Stomach (tissue), 8 donors: ENCODE measurements at regions not wholly inside any gene's neighbourhood (a gene's known extent, or its start where the extent isn't known, plus 50 kb on each side); places are given as distances from the start of the nearest gene placed in this dataset.
A peak's percentile ranks its signal among the peaks of the same experiment; 100 is the strongest.

ENCODE experiments used
- DNase-seq, 2 donors: peaks; one replicate each; pipeline versions ENCODE4 v3.0.0 to v3.0.0-alpha.2; 2013 to 2019
- H3K27ac ChIP-seq, 5 donors: fragments of 200-600 bp in 4 of 5; sonication (generic) in 4 of 5; one replicate each; pipeline ENCODE4 v1.5.1; 2013 to 2019; ENCODE audit warnings: mild to moderate bottlenecking in 1 of 5, moderate library complexity in 1 of 5
- H3K27me3 ChIP-seq, 3 donors: fragments of 200-600 bp; sonication (generic); one replicate each; pipeline ENCODE4 v1.5.1; 2017 to 2019; ENCODE audit warnings: mixed run types in 1 of 3
- H3K36me3 ChIP-seq, 4 donors: fragments of 200-600 bp; sonication (generic); 1 replicate in 3 of 4; 2 replicates in 1 of 4; pipeline ENCODE4 v1.5.1; 2016 to 2019
- H3K4me1 ChIP-seq, 4 donors: fragments of 200-600 bp; sonication (generic); one replicate each; pipeline ENCODE4 v1.5.1; 2016 to 2019
- H3K4me3 ChIP-seq, 4 donors: fragments of 200-600 bp; sonication (generic) in 3 of 4; one replicate each; pipeline ENCODE4 v1.5.1; 2016 to 2019; ENCODE audit warnings: mild to moderate bottlenecking in 1 of 4
- H3K9me3 ChIP-seq, 4 donors: fragments of 200-600 bp; sonication (generic); one replicate each; pipeline ENCODE4 v1.5.1; 2016 to 2019
- CTCF ChIP-seq, 7 experiments: fragments of 450-650 bp in 4 of 7; fragments of 200-600 bp in 3 of 7; sonication (generic) in 3 of 7; IDR thresholded peaks; one replicate each; pipeline ENCODE4 v1.5.1; 2016 to 2019; ENCODE audit warnings: antibody characterized with exemption in 7 of 7, control low read depth in 2 of 7, mild to moderate bottlenecking in 1 of 7
- EP300 ChIP-seq: sonication (generic); formaldehyde crosslinking; IDR thresholded peaks from one replicate; pipeline ENCODE4 v1.6.1; 2017; ENCODE audit warnings: antibody characterized with exemption
- POLR2A ChIP-seq, 4 donors: fragments of 450-650 bp; IDR thresholded peaks; one replicate each; pipeline ENCODE4 v1.6.1; 2016; ENCODE audit warnings: antibody characterized with exemption in 4 of 4, control low read depth in 2 of 4, mild to moderate bottlenecking in 1 of 4, moderate library complexity in 1 of 4
- POLR2AphosphoS5 ChIP-seq, 3 donors: sonication (generic); formaldehyde crosslinking; IDR thresholded peaks; one replicate each; pipeline ENCODE4 v1.6.1; 2016; ENCODE audit warnings: antibody characterized with exemption in 3 of 3
- WGBS, 5 donors: extraction: QIAGEN DNeasy Blood & Tissue Kit in 3 of 5; methylation state at CpG; one replicate each; pipeline versions ENCODE4 v1.1.5 to v1.1.7; 2013 to 2018; 5-methylcytosine and 5-hydroxymethylcytosine counted together
- intact Hi-C: fragments of 100-400 bp; cut with DNase I; formaldehyde crosslinking; loops from one replicate; pipeline ENCODE4 v1.15.1; 2023; ENCODE audit warnings: low total_unique reads
- donor health status: healthy with polysubstance abuse.
- donor health status: Bipolar disorder and iron deficiency.
- donor health status: healthy.

- Histone ChIP-seq H3K4me1 (peaks cover 0 to 11% (median 0%) of the 10 kb centered on the region in 4 donors), H3K27ac (no peak overlapping the region), H3K4me3 (no peak overlapping the region), H3K27me3 (no peaks in the 10 kb centered on the region), H3K9me3 (no peaks in the 10 kb centered on the region), H3K36me3 (no peaks in the 10 kb centered on the region)
- intact Hi-C loops = no loop called here
- 44 to 59% (median 56%) methylated on average over 6 of the region's 6 CpGs for WGBS, 5 donors
- peak in 1 of 2 donors; percentile 69 for DNase-seq
- TF ChIP-seq POLR2AphosphoS5 (IDR thresholded peaks at IDR 0.05) = no peak
- no peak for TF ChIP-seq CTCF (IDR thresholded peaks at IDR 0.05)
- no peak for TF ChIP-seq EP300
- no peak for TF ChIP-seq POLR2A (IDR thresholded peaks at IDR 0.05)
Measured at GRCh38 chr6:21999012-21999528, 297.8 kb downstream of the PRL start.

GRCh38 chr6:21999741-22000140, 297.1 kb downstream of the PRL start:
- intact Hi-C loops = no loop called here
- no peak for DNase-seq
- H3K36me3 ChIP-seq = no peaks in the 10 kb centered on the region
- peaks cover 0 to 11% (median 0%) of the 10 kb centered on the region in 4 donors for H3K4me1 ChIP-seq
- TF ChIP-seq POLR2A (IDR thresholded peaks at IDR 0.05) (no peak), EP300 (no peak), CTCF (IDR thresholded peaks at IDR 0.05) (no peak), POLR2AphosphoS5 (IDR thresholded peaks at IDR 0.05) (no peak)
- no peaks in the 10 kb centered on the region for H3K9me3 ChIP-seq
- WGBS, 5 donors = 30 to 90% (median 63%) methylated on average over 1 of the region's 1 CpG
- H3K4me3 ChIP-seq = no peak overlapping the region
- H3K27me3 ChIP-seq = no peaks in the 10 kb centered on the region
- H3K27ac ChIP-seq = no peak overlapping the region

GRCh38 chr6:22001396-22002027, 295.3 kb downstream of the PRL start:
- no peak for TF ChIP-seq CTCF (IDR thresholded peaks at IDR 0.05)
- no peak for TF ChIP-seq POLR2A (IDR thresholded peaks at IDR 0.05)
- no peak for TF ChIP-seq POLR2AphosphoS5 (IDR thresholded peaks at IDR 0.05)
- TF ChIP-seq EP300 = no peak
- intact Hi-C loops = no loop called here

GRCh38 chr6:22003287-22003686, 293.5 kb downstream of the PRL start:
- no peaks in the 10 kb centered on the region for H3K27me3 ChIP-seq
- WGBS, 5 donors = 60 to 69% (median 64%) methylated on average over 3 of the region's 3 CpGs
- DNase-seq = peak in 1 of 2 donors; percentile 64
- H3K36me3 ChIP-seq = no peaks in the 10 kb centered on the region
- no peak overlapping the region for H3K27ac ChIP-seq
- peaks cover 0 to 11% (median 0%) of the 10 kb centered on the region in 4 donors for H3K4me1 ChIP-seq
- intact Hi-C loops = no loop called here
- H3K9me3 ChIP-seq = no peaks in the 10 kb centered on the region
- TF ChIP-seq POLR2AphosphoS5 (IDR thresholded peaks at IDR 0.05) (no peak), POLR2A (IDR thresholded peaks at IDR 0.05) (no peak), EP300 (no peak), CTCF (IDR thresholded peaks at IDR 0.05) (no peak)
- no peak overlapping the region for H3K4me3 ChIP-seq

More at GRCh38 chr6:22001396-22002027, 295.3 kb downstream of the PRL start:
- no peak overlapping the region for H3K27ac ChIP-seq
- H3K27me3 ChIP-seq = no peaks in the 10 kb centered on the region
- no peaks in the 10 kb centered on the region for H3K36me3 ChIP-seq
- H3K4me1 ChIP-seq = peaks cover 0 to 11% (median 0%) of the 10 kb centered on the region in 4 donors
- no peaks in the 10 kb centered on the region for H3K9me3 ChIP-seq
- peak in 1 of 2 donors; percentile 20 for DNase-seq
- 45 to 59% (median 48%) methylated on average over 2 of the region's 2 CpGs for WGBS, 5 donors
- no peak overlapping the region for H3K4me3 ChIP-seq
